ENCODE measurements at regions not wholly inside any gene's neighbourhood (a gene's known extent, or its start where the extent isn't known, plus 50 kb on each side); places are given as distances from the start of the nearest gene placed in this dataset.
"Not testable (repeated sequence)": the region's sequence is repeated elsewhere in the genome, so short reads cannot be mapped to it uniquely, and the experiment has no call there.

DNA sequence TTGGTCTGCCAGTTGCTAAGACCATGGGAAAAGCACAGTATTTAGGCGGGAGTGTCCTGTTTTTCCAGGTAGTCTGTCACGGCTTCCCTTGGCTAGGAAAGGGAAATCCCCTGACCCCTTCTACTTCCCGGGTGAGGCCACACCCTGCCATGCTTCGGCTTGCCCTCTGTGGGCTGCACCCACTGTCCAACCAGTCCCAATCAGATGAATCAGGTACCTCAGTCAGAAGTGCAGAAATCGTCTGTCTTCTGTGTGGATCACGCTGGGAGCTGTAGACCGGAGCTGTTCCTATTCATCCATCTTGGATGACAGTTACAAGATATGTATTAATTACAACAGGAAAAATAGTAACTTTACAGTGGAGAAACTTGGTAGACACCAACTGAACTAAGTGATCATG, 188.2 kb downstream of the TPBG start:
- TF ChIP-seq ZFX (IDR thresholded peaks at IDR 0.05) (no peak), CTCF (conservative IDR thresholded peaks at IDR 0.05) (no peak)
- H3K27ac ChIP-seq = no peak overlapping the region

DNA sequence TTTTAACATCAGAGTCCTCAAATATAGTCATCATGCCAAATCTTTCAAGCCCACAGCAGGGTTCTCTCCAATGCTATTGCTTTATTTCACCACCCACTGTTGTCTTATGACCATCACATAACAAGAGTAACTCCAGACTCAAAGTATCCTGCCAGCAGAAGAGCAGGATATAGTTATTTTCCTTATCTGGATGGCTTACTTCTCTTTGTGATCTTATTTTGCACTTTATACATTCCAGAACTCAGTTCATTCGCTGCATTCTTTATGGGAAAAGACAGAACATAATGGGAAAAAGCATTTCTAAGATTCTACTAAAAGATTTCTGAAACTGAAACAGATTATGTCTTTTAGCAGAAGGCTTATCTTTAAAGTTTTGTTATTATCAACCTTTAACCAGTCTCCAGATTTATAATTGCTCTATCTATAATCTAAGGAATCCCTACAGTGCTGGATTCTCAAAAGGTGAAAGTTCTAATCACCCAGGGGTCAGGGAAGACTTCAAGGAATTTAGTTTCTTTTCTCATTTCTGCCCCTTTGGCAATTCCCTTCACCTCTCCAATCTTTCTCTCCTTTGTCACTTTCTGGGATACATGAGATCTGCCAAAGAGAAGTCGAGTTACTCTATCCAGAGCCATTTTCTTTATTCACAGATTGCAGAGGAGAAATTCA, 190.4 kb downstream of the TPBG start:
- H3K27ac ChIP-seq = no peak overlapping the region
- no peak for TF ChIP-seq CTCF (conservative IDR thresholded peaks at IDR 0.05)

DNA sequence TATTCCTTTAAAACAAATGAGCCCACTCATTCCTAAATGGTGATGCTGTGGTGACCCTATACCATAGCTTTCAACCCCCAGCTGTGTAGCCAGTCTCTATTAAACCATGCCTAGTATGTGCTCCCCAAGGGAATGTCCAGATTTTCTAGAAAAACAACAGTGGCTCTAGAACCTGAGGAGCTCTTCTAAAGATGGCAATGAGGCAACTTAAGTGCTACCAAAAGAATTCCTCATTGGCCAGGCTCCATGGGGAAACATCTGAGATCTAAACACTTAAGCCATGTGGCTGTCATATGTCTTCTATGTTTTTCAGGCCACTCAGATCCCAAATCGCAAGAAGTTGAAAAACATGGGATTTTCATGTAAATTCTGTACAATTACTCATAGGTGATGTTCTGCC, 191.0 kb downstream of the TPBG start:
- TF ChIP-seq ZFX (IDR thresholded peaks at IDR 0.05) (no peak), CTCF (conservative IDR thresholded peaks at IDR 0.05) (no peak)
- no peak overlapping the region for H3K27ac ChIP-seq

DNA sequence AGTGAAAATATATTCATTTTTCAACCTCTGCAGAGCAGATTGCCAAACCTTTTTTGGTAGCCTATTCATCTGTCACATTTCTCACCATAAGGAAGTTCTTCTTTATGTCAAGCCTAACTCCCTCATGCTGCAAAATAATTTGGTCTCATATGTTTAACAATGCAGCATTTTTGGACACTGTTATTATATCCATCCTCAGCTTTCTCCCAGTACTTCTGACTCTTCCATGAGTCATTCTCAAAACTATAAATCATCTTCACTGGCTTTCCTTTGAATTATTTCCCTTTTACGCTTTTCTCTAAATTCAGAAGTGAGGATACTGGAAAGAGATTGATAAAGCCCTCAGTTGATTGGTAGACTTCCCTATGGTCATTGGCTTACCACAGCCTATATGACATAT, 192.2 kb downstream of the TPBG start:
- TF ChIP-seq ZFX (IDR thresholded peaks at IDR 0.05) = no peak
- no peak overlapping the region for H3K27ac ChIP-seq

- H3K27ac ChIP-seq = not testable (repeated sequence)
Observed at GRCh38 chr6:82558531-82558930, 194.9 kb downstream of the TPBG start.

GRCh38 chr6:82567621-82568020, 204.0 kb downstream of the TPBG start:
- TF ChIP-seq CTCF (conservative IDR thresholded peaks at IDR 0.05) = no peak
- TF ChIP-seq ZFX (IDR thresholded peaks at IDR 0.05) = no peak
- no peak overlapping the region for H3K27ac ChIP-seq

GRCh38 chr6:82568290-82568993, 204.8 kb downstream of the TPBG start:
- TF ChIP-seq CTCF (conservative IDR thresholded peaks at IDR 0.05) (no peak), ZFX (IDR thresholded peaks at IDR 0.05) (no peak)
- no peak overlapping the region for H3K27ac ChIP-seq

DNA sequence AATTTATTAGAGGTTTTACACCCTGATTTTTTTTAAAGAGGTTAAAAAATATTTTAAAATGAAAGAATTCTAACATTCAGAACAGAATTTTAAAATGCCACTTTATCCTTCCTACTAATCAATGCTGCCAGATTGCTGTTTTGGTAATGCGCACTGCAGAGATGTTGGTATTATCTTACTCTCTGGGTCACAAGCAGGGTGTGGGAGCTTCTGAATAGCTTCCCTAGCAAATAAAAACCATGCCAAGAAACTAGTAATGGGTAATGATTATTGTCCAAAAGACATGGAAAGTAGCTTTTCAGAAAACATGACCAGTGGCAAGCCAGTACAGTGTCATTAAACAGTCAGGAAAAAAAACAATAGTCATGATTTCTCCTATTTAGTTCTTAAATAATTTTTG, 205.4 kb downstream of the TPBG start:
- no peak overlapping the region for H3K27ac ChIP-seq
- TF ChIP-seq CTCF (conservative IDR thresholded peaks at IDR 0.05) (no peak), ZFX (IDR thresholded peaks at IDR 0.05) (no peak)

Measured in C4-2B (cell line).